HAP-1 (cell line): ENCODE measurements at regions not wholly inside any gene's neighbourhood (a gene's known extent, or its start where the extent isn't known, plus 50 kb on each side); places are given as distances from the start of the nearest gene placed in this dataset.

Experiments used
- DNase-seq, 2 experiments: peaks; one replicate each; pipeline ENCODE4 v3.0.0-alpha.2; 2016 to 2020; ENCODE audit warnings: low spot score in 2 of 2
- H3K27me3 ChIP-seq: fragments of 250-450 bp; sonication (Bioruptor Pico); 2 replicates; pipeline ENCODE4 v1.5.1; 2020; ENCODE audit warnings: low read depth, mild to moderate bottlenecking, moderate library complexity
- H3K36me3 ChIP-seq: fragments of 250-450 bp; sonication (Bioruptor Pico); replicated peaks from 2 replicates; pipeline ENCODE4 v1.5.1; 2020; ENCODE audit warnings: mild to moderate bottlenecking
- H3K4me1 ChIP-seq: fragments of 250-450 bp; sonication (Bioruptor Pico); 2 replicates; pipeline ENCODE4 v1.5.1; 2020; ENCODE audit warnings: mild to moderate bottlenecking
- H3K4me3 ChIP-seq: fragments of 250-450 bp; sonication (Bioruptor Pico); 2 replicates; pipeline ENCODE4 v1.5.1; 2020; ENCODE audit warnings: mild to moderate bottlenecking, moderate library complexity
- H3K9me3 ChIP-seq: fragments of 250-450 bp; sonication (Bioruptor Pico); 2 replicates; pipeline ENCODE4 v1.5.1; 2020; ENCODE audit warnings: mild to moderate bottlenecking, moderate library complexity
- in situ Hi-C: fragments of 300-500 bp; cut with MboI; formaldehyde crosslinking; loops from 3 replicates; pipeline ENCODE4 v1.14.3; 2020; ENCODE audit warnings: low sequenced_read_pairs, inconsistent platforms, mixed read lengths

DNA sequence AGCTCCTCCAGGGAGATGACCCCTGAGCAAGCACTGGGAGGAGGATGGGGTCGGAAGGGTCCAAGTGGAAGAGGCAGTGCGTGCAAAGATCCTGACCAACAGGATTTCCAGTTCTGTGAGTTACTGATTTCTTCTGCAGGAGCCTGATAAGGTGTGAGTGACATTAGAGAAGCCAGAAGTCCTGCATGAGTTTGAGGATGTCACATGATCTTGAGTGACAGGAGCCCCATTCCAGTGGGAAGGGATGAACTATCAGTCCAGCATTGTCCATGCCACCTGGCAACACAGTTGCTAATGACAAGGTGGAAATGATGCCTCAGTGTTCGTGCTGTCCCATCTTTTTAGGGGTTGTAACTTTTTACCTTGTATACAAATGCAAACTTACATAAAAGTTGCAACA, 285.1 kb upstream of the HDAC4 start:
- Histone ChIP-seq H3K36me3 (no peaks in the 10 kb centered on the region), H3K9me3 (no peaks in the 10 kb centered on the region), H3K4me1 (no peaks in the 10 kb centered on the region), H3K27me3 (0 out of 2 replicates have a peak, but pooled peaks cover 2% of the 10 kb centered on the region), H3K4me3 (no peak overlapping the region)
- DNase-seq, result no peak
- in situ Hi-C loops, result no loop called here

DNA sequence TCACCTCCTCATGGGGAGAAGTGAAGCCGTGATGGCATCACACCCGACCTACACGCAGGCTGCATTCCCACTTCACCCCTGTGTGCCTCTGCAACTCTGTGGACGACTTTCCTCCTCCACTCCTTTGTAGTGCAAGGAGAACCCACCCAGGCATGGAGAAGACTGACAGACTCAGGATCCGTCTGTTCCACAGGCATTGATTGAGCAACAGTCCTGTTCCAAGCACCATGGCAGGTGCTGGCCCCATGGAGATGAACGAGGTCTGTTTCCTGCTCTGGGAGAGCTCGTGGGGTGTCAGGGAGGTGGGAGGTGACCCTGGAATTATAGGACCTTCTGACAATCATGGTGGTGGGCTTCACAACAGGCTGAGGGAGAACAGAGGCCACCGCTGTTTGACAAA, 284.7 kb upstream of the HDAC4 start:
- Histone ChIP-seq H3K4me3 (no peak overlapping the region), H3K9me3 (no peaks in the 10 kb centered on the region), H3K4me1 (no peaks in the 10 kb centered on the region), H3K36me3 (no peaks in the 10 kb centered on the region), H3K27me3 (0 out of 2 replicates have a peak, but pooled peaks cover 2% of the 10 kb centered on the region)
- no peak for DNase-seq
- in situ Hi-C loops, result no loop called here

DNA sequence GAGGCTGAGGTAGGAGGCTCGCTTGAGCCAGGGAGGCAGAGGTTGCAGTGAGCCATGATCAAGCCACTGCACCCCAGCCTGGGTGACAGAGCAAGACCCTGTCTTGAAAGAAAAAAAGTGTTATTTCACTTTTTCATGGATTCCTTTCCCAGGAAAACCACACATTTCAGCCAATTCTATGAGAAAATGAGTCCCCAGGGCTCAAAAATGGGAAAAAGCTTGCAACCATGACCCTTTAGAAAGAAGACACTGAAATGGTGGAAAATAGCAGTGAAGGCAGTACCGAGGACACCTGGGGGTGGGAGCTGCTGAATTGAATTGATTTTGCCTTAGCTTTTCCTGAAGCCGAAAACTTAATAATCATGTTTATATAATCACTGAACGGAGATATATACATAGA, 284.2 kb upstream of the HDAC4 start:
- Histone ChIP-seq H3K4me3 (no peak overlapping the region), H3K9me3 (no peaks in the 10 kb centered on the region), H3K36me3 (no peaks in the 10 kb centered on the region), H3K27me3 (0 out of 2 replicates have a peak, but pooled peaks cover 2% of the 10 kb centered on the region), H3K4me1 (no peaks in the 10 kb centered on the region)
- in situ Hi-C loops, result no loop called here
- DNase-seq, result no peak

DNA sequence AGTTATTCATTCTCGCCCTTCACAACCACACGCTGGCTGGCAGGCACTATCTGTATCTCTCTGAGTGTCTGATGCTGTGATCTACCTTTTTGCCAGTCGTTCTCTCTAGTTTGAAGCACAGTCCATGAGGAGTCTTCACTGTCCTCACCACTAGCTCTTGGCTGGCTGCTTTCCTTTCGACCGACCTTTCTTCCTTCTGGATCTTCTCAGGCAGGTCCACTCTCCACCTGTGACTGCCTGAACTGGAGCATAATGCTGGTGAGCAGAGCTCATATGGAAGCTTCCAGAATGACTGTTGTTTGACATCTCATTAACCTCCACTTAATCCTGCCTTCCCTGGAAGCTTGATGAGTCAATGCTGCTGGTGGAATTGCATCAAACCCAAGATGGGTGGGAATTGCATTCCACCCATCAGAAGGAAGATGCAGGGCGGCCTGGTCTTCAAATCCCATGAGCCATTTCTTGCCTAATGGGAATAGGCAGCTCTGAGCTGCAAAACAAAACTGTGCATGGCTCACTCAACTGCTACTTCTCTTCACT, 283.5 kb upstream of the HDAC4 start:
- DNase-seq, result no peak
- no peaks in the 10 kb centered on the region for H3K4me1 ChIP-seq
- no peaks in the 10 kb centered on the region for H3K9me3 ChIP-seq
- in situ Hi-C loops, result no loop called here
- no peaks in the 10 kb centered on the region for H3K36me3 ChIP-seq
- H3K27me3 ChIP-seq, result 0 out of 2 replicates have a peak, but pooled peaks cover 2% of the 10 kb centered on the region
- H3K4me3 ChIP-seq, result no peak overlapping the region

DNA sequence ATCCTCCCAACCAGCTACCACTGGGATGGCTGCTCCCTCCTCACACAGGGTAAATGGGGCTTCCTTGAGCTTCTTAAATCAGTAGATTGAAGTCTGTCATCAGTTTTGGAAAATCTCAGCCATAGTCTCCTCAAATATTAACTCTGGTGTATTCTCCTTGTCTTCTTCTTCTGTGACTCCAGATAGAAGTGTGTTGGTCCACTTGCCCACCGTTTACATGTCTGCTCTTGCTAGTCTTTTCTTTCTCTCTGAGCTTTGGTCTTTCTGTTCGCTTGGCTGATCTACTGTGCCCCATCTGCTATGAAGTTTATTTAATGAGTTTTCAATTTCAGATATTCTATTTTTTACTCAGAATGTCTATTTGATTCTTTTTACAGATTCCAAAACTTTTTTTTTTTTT, 281.7 kb upstream of the HDAC4 start:
- H3K36me3 ChIP-seq, result no peaks in the 10 kb centered on the region
- in situ Hi-C loops, result no loop called here

DNA sequence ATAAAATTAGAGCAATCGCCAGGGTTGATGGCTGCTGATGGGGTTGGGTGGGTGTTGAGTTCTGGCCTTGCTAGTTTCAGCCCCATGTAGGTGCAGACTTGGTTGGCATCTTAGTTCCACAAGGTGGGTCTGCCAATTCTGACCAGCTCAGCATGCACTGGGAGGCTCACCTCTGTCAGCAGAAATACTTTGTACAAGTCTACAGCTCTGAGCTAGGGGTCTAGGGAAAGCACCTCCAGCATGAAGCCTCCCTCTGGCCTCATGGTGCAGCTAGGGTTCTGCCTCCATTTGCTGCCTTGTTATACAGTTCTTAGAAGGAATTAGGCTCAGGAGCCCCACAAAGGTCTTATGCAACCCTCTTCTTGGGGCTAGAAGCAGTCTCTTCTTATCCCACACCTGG, 278.9 kb upstream of the HDAC4 start:
- H3K27me3 ChIP-seq, result 0 out of 2 replicates have a peak, but pooled peaks cover 2% of the 10 kb centered on the region
- H3K4me3 ChIP-seq, result no peak overlapping the region
- H3K9me3 ChIP-seq, result no peaks in the 10 kb centered on the region
- no peaks in the 10 kb centered on the region for H3K36me3 ChIP-seq
- H3K4me1 ChIP-seq, result no peaks in the 10 kb centered on the region
- no peak for DNase-seq
- in situ Hi-C loops, result no loop called here

More for the DNA sequence above, 281.7 kb upstream of the HDAC4 start:
- Histone ChIP-seq H3K27me3 (0 out of 2 replicates have a peak, but pooled peaks cover 2% of the 10 kb centered on the region), H3K4me1 (no peaks in the 10 kb centered on the region), H3K4me3 (no peak overlapping the region), H3K9me3 (no peaks in the 10 kb centered on the region)
- no peak for DNase-seq

DNA sequence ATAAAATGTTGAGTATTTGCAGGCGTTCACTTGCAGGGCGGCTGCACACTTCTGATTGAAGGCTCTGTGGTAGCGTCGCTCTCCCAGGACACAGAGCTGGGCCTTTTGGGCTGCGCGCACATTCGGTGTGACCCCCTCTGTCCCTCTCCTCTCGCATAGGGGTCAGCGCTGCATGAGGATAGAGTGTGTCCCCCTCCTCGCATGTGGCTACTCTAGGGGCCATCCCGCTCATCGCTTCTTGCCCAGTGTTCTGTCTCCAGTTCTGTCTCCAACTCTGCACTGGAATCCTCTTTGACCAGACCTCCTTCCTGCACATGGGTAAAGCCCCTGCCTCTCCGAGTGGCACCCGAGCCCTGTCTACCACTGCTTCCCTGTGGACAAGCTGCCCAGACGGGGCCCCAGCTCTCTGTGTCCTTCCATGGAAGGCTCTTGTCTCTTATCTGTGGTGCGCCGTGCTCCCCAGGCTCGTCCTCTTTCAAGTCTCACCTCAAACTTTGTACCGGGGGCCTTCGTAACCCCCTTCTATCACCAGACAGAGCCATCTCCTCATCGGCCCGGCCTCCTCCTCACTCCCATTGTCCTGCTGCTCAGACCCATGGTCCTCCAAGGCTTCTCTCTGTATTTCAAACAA, 278.0 kb upstream of the HDAC4 start:
- Histone ChIP-seq H3K4me3 (no peak overlapping the region), H3K36me3 (no peaks in the 10 kb centered on the region)
- in situ Hi-C loops, result no loop called here

DNA sequence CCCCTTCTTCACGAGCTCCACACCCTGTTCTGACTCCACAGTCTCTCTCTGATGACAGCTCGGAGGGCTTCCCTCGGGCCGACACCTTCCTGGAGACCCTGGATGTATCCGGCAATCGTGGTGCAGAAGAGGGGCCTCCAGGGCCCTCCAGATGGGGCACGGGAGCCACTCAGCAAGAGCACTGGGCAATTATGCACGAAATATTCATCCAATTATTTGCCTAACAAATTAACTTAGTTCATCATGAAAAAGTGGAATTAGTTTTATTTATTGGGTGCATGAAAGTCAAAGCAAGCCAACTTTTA, 277.3 kb upstream of the HDAC4 start:
- Histone ChIP-seq H3K4me1 (no peaks in the 10 kb centered on the region), H3K9me3 (no peaks in the 10 kb centered on the region), H3K36me3 (no peaks in the 10 kb centered on the region), H3K4me3 (no peak overlapping the region), H3K27me3 (0 out of 2 replicates have a peak, but pooled peaks cover 2% of the 10 kb centered on the region)
- in situ Hi-C loops, result no loop called here
- DNase-seq, result no peak

More for the DNA sequence above, 278.0 kb upstream of the HDAC4 start:
- Histone ChIP-seq H3K9me3 (no peaks in the 10 kb centered on the region), H3K4me1 (no peaks in the 10 kb centered on the region), H3K27me3 (0 out of 2 replicates have a peak, but pooled peaks cover 2% of the 10 kb centered on the region)
- no peak for DNase-seq

DNA sequence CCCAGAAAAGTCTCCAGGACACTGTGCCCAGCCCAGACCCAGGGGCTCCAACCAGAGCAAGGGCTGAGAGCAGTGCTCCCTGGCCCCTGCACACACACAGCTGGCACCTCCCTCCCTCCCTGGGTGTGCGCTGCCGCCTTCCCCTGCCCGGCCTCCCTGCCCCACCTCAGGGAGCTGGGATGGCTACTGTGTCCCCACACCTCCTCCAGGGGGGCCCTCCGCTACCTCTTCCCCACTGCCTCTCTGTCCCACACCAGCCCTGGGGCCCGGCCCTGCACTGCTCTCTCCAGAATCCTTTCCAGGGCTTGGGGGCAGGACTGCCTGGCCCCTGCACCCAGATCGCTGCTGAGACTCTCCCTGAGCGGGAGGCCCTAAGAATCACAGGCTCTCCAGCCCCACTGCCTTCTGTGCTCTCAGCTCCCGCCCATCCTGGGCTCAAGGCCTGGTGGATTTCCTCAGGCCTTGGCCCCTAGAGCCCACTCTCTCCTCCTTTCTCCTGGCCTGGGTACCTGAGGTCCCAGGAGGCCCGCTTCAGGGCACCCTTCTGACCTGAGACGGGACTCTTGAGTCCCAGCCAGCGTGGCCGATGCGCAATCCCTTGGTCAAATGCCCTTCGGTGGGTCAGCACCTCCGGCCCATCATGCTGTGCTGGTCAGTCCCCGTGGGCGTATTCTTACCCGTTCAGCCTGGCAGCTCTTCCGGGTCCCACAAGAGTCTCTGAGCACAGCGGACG, 276.8 kb upstream of the HDAC4 start:
- Histone ChIP-seq H3K9me3 (no peaks in the 10 kb centered on the region), H3K27me3 (0 out of 2 replicates have a peak, but pooled peaks cover 2% of the 10 kb centered on the region), H3K4me1 (no peaks in the 10 kb centered on the region), H3K36me3 (no peaks in the 10 kb centered on the region), H3K4me3 (no peak overlapping the region)
- DNase-seq, result no peak
- in situ Hi-C loops, result no loop called here

DNA sequence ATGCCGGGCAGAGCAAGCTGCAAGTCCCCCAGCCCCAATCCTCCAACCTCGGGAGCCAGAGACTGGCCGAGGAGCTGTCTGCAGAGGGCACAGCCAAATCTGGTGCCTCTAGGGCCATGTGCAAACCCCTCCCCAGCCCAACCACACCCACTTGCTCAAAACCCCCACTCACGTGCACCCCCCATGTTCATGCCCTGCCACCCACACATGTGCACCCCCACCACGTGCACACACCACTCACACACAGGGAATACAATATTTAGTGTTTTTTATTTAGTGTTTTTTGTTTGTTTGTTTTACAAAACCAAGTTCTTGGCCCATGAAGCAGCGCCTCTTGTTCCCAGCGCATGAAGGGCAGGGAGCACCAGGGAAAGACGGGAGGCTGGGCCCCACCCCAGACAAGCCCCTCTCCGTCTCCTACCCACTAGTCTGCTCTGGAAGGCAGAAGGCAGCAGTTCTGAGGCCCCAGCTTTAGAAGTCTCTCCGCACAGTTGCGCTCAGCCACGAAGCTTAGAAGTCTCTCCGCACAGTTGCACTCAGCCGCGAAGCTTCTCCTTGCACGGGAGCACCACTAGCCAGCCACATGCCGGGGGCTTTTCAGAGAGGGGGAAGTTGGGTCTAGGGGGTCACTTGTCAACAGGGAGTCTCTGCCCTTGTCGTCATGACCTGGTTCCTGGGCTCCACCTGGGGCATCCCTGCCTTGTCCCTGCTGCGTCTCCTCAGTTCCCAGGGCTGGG, 276.1 kb upstream of the HDAC4 start:
- Histone ChIP-seq H3K36me3 (no peaks in the 10 kb centered on the region), H3K27me3 (0 out of 2 replicates have a peak, but pooled peaks cover 2% of the 10 kb centered on the region), H3K4me3 (no peak overlapping the region), H3K4me1 (no peaks in the 10 kb centered on the region), H3K9me3 (no peaks in the 10 kb centered on the region)
- DNase-seq, result no peak
- in situ Hi-C loops, result no loop called here

DNA sequence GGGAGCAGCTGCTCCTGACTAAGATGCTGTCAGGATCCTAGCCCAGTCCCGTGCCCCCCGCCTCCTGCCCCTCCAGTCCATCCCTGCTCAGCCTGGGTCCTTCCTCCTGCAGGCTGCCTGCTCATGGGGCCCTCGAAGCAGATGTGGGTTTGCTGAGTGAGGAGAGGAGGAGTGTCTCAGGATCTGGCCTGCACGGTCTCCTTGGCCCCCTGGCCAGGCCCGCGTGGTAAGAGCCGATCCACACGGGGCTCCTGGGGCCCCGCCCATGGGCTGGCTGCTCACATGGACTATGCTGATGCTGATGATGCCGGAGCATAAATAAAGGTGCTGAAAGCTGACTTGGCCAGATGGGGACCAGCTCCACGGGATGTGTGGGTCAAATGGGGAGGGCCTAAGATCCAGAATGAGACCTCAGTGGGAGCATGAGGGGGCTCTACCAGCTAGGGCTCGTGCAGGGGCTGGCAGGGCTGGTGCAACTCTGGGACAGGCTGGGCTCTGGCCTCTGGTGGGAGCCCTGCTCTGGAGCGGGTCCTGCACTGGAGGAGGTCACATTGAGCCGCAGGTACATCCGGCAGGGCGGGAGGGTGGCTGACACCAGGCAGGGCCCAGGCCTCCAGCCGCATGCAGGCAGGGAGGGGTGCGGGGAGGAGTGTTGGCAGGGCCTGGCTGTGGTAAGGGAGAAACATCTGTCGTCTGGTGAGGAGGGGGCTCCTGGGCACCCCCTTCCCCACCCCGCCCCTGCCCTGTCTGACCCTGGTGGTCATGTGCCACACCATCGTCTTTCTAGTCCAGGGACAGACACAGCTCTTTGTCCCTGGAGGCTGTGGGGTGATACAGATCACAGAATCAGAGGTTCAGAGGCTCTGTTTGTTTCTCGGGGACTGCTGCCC, 275.3 kb upstream of the HDAC4 start:
- Histone ChIP-seq H3K36me3 (no peaks in the 10 kb centered on the region), H3K4me1 (no peaks in the 10 kb centered on the region), H3K4me3 (no peak overlapping the region), H3K27me3 (no peaks in the 10 kb centered on the region), H3K9me3 (no peaks in the 10 kb centered on the region)
- in situ Hi-C loops, result no loop called here
- DNase-seq, result no peak

DNA sequence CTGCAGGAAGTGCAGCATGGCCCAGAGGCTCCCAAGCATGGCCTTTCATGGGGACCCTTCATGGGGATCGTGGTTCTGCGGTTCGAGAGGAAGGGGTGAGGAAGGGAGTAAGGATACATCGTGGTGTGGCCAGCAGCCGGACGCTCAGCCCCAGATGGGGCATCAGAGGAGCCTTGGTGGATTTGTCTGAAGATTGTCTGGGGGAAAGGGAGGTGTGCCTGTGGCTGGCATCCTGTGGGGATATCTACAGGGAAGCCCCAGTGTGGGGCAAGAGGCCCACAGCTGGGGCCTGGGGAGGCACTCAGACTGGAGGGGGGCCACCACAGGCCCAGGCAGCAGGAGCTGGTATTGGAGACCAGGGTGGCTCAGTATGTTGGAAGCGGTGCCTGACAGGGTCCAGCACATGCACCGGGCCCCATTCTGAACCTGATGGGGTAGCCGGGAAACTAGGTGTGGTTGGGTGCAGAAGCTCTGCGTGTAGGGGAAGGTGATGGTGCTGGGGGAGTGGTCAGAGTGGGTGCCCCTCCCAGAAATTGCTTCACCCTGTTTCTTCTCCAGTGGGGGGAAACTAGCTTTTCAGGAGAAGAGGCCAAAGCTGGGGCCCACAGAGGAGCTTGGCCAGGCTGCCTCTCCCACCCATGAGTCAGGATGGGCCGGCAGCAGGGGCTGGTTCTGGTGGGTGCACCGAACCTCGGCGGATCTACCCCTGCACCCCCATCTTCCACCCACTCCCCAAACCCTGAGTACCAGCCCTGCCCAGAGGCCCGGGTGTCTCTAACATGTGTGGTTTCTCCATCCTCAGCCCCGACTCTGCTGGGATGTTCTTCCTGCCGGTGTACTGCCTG, 274.4 kb upstream of the HDAC4 start:
- H3K4me1 ChIP-seq, result no peaks in the 10 kb centered on the region
- H3K27me3 ChIP-seq, result no peaks in the 10 kb centered on the region
- H3K9me3 ChIP-seq, result no peaks in the 10 kb centered on the region
- H3K36me3 ChIP-seq, result no peaks in the 10 kb centered on the region
- DNase-seq, result no peak
- in situ Hi-C loops, result no loop called here
- H3K4me3 ChIP-seq, result no peak overlapping the region
